ENCODE measurements at regions not wholly inside any gene's neighbourhood (a gene's known extent, or its start where the extent isn't known, plus 50 kb on each side); places are given as distances from the start of the nearest gene placed in this dataset.

GRCh38 chr20:60064554-60065196, 106.5 kb downstream of the CDH26 start:
- DNase-seq = no peak

DNA sequence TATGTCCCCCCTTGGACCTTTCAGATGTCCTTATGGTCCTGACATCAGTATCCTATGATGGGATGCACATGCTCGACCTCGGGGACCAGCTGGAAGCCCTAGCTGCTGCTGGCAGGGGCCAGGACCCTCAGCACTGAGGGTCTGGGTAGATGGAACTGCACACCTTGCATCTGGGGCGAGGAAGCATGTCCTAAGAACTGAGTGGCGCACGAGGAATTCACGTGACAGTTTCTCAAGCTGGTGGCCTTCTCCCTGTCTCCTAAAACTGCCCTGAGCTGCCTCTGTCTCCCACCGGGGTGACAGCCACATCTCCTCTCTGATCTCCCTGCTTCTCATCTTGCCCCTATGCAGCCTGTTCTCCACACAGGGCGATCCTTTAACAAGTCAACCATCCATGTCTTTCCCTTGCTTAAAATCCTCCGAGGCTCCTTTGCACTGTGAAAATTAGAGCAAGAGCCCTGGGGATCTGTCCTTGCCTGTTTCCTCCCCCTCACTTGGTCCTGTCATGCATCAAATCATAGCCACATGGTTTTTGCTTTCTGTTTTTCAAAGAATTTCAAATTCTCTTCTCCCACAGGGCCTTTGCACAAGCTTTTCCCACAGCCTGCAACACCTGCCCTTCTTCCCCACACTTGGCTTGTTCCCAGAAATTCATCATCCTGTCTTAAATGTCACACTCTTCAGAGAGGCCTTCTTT, 107.7 kb downstream of the CDH26 start:
- DNase-seq = no peak

DNA sequence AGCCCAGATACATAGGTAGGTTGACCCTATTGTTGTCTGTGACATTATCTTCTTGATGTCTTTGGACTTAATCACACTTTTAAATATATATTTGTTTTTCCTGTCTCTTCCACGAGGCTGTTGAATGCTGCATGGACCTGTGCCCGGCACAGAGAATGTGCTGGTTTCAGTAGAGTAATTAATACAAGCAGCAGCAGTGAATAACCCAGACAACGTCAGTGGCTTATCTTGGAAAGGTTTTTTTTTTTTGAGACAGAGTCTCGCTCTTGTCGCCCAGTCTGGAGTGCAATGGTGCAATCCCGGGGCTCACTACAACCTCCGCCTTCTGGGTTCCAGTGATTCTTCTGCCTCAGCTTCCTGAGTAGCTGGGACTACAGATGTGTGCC, 108.2 kb downstream of the CDH26 start:
- DNase-seq = no peak

- no peak for DNase-seq
These were observed 110.3 kb downstream of the CDH26 start for GRCh38 chr20:60068509-60068908.

- DNase-seq = no peak
These were observed 111.4 kb downstream of the CDH26 start for GRCh38 chr20:60069656-60070055.

DNA sequence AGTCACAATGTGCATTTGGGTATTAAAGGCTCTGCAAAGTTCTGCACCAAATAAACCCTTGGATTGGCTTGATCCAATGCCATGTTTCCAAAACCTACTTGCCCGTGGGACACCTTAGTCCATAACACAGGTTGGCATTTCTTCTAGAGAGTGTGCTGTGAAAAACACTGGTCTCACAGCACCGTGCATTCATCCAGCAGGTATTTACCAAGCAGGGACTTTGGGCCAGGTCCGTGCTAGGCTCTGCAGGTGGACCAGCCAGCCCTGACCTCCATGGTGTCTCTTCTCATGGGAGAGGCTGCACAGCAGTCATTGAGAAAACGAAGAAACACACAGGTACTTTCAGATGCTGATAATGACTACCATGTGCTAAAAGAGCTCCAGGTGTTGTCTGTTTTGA, 112.6 kb downstream of the CDH26 start:
- no peak for DNase-seq

DNA sequence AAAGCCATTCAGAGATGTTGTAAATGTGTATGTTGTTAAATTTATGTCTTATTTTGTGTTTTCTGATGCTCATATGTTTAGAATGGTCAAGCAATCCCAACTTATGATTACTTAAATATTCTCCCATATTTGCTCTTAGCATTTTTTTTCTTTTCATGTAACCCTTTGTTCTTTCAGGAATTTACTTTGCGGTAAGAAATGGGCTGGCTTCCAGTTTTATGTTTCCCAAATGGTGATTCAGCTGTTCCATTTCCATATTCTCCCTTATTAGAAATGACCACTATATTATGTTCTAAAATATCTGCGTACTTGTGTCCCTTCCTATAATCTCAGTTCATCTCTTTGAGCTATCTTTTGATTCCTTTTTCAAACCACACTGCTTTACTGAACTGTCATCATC, 113.7 kb downstream of the CDH26 start:
- no peak for DNase-seq

DNA sequence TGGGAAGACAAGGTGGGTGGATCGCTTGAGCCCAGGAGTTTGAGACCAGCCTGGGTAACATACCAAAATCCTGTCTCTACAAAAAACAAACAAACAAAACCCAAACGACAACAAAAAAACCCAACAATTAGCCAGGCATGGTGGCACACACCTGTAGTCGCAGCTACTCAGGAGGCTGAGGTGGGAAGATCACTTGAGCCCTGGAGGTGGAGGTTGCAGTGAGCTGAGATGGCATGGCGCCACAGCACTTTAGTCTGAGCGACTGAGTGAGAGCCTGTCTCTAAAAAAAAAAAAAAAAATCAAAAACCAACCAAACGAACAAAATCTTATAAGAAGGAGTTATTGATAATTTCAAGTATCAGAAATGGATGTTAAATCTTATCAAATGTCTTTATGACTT, 114.9 kb downstream of the CDH26 start:
- DNase-seq = no peak

DNA sequence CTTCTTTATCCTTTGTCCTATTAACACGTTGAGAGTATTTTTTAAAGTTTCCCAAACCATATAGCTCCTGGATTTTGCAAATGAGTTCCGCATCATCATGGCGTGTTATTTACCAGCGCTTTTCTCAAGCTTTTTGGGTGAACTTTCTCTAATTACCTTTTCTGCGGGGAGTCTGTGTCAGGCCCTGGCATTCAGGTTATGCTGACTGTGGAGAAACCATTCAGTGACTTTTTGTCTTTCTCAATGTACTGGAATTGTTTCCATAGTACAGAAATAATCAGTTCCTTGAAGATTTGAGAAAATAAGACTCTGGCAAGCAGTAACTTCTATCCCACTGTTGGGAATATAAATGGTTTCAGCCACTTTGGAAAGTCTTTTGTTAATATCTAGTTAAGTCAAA, 115.3 kb downstream of the CDH26 start:
- no peak for DNase-seq

DNA sequence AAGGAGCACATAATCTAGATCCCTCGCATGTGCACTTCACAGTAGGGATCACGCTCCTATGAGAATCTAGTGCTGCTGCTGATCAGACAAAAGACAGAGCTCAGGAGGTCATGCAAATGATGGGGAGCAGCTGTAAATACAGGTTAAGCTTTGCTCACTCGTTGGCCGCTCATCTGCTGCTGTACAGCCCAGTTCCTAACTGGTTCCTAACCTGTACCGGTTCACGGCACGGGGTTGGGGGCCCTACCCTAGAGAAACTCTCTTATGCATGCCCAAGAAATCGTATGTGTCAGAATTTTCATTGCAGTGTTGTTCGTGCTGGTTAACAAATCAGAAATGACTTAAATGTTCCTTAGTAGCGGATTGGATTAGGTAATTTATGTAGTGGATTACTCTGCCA, 116.1 kb downstream of the CDH26 start:
- no peak for DNase-seq

GRCh38 chr20:60078351-60079250, 120.4 kb downstream of the CDH26 start:
- DNase-seq = no peak

DNA sequence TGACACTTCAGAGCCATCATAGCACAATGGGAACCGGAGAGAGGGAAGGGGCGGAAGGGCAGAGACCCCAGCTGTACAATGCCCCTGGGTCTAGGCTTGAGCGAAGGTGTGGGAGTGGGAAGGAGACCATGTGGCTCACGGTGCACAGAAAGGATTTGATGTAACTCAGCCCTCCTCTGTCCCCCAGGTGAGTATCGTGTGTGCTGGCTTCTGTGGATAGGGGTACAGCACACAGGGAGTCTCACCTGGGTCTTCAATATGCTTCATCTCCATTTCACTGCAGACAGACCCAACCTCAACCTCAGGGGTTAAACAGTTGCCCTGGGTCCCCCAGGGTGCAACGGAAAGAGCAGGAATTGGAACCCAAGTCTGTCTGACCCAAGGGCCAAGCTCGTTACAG, 122.2 kb downstream of the CDH26 start:
- no peak for DNase-seq

DNA sequence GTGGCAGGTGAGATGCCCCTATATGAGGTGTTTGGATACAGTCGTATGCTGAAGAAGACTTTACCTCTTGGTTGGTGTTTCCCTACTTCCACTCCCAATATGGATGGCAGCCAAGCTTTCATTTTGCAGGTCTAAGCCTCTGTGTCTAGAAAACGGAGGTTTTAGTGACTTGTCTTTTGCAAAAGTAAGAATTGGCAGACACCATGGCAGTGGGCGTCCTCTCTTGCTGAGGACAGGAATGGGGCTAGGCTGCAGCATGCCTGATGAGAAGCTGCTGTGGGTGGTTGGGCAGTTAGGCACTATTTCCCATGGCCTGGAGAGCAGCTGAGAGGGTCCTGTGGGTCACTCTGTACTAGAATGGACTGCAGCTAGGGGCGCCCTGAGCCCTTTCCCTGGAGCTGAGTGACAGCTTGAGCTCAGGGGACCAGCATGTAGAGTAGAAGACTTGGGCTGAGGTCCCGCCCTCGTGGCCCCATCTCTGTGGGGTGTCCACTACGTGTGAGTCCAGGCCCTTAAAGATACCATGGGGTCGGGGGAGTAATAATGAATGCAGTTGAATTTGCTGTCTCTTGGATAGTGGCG, 127.4 kb downstream of the CDH26 start:
- DNase-seq = no peak

DNA sequence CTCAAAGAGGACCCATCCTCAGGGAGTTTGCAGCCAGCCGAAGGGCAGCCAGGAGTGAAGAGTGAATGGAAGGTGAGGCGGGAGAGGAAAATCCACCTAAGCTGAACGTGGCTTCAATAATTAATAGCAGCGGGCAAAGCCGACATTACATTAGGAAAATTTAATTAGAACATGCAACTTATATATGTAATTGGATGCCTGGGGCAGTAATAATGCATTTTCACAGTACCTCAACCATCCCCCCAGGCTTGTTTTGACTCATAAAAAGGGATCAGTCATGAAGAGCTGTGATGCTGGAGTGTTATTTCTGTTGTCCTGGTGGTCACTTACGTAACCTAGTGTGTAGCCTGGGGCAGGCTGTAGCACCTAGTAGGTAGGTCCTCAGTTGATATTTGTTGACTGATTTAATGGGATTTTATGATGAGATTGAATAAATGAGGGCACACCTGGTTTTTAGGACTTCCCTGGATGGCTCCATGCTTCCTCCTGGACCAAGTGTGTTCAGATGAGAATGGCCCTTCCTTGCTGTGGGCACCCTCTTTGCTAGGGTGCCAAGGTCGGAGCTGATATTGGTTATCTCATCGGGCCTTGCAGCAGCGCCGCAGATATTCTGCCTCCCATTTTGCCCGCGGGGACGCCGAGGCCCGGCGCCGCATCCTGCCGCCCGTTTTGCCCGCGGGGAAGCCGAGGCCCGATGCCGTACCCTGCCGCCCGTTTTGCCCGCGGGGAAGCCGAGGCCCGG, 128.8 kb downstream of the CDH26 start:
- DNase-seq = no peak

- DNase-seq = no peak
These were observed 129.4 kb downstream of the CDH26 start for GRCh38 chr20:60087563-60088105.

- DNase-seq = no peak
These were observed 130.0 kb downstream of the CDH26 start for GRCh38 chr20:60088236-60088635.

DNA sequence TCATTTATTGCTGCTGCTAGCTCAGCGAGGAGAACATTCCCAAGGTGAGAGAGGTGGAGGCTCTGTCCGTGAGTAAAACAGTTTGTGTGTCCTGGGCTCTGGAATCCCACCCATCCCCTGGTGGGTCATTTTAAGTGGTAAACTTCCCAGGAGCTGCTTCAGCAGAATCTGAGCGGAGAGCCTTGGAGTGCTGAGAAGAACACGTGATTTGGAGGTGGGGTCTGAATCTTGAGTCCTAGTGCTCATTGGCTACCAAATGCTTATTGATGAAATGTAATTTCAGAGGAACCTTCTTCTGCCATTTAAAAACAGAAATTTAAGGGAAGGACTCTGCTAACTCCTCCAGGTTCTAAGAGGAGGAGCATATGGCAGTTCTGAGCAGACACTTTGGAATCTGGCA, 132.4 kb downstream of the CDH26 start:
- DNase-seq = no peak

DNA sequence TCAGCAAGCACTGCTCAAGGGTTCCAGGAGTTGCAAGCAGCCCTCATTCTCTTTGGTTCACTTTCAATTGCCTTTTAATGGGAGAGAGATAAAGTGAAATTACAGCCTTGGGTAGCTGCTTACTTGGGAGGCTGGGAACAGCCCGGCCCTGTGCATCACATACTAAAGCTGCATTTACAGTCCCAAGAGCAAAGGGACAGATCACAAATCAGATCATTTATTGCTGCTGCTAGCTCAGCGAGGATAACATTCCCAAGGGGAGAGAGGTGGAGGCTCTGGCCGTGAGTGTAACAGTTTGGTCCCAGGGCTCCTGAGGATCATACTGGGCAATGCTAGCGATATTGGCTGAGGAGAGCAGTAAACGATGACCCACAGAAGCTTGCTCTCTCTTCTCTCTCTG, 133.1 kb downstream of the CDH26 start:
- DNase-seq = no peak

DNA sequence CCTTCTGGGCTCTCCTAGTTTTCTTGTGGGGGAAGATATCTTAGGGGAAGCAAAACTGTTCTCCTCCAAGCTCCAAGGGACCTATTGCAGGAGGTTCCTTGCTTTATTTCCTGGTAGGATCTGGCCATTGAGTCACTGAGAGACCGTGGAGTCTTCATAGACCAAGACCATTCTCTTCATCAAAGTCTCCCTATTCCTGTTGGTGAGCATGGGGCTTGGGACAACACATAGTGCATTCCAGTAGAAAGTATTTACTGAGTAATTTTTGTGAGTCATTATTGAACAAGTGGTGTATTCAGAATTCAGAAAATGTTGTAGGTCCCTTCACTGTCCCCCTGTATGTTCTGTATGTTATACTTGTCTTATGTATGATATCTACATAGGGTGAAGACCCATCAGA, 133.6 kb downstream of the CDH26 start:
- no peak for DNase-seq

- no peak for DNase-seq
These were observed 134.5 kb downstream of the CDH26 start for GRCh38 chr20:60092729-60093128.

- no peak for DNase-seq
These were observed 137.2 kb downstream of the CDH26 start for GRCh38 chr20:60095456-60095855.

DNA sequence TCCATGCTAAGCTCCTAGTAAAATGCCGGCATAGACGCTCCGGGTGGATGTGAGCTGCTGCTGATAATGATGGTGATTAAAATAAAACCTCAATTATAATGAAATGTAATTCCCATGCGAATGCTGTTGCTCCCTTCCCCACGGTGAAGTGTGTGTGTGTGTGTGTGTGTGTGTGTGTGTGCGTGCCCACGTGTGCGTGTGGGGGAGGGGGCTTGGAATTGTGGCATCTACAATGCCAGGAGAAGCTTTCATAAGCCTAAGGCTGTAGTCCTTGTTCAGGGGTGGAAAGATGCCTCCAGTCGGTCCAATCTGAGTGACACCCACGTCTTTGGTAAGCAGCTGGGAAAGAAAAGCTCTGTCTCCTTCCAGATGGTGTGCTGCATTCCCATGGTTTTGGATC, 137.9 kb downstream of the CDH26 start:
- no peak for DNase-seq

GRCh38 chr20:60097285-60097684, 139.1 kb downstream of the CDH26 start:
- no peak for DNase-seq

Measured in activated CD4-positive, alpha-beta T cell treated with anti-CD3 and anti-CD28 coated beads for 1 hour (primary cell).